HT1080 (cell line): ENCODE measurements at regions not wholly inside any gene's neighbourhood (a gene's known extent, or its start where the extent isn't known, plus 50 kb on each side); places are given as distances from the start of the nearest gene placed in this dataset. TPM values are rescaled to one million over a fixed set of nuclear protein-coding genes. Genes with fewer than 3 reads are reported as not detected.

Experiments used
- small RNA-seq: library from RNA; depleted of rRNA; stranded (forward); fragments of <200 nt; gene quantifications from one replicate; pipeline ENCODE3, GENCODE V24; 2014

Small RNA genes lying in the stretch of these regions (small RNA-seq; reads per million reads assigned to genes)
- gene MIR548AB (not detected), gene NDUFA4P2 (not detected), gene RNU1-43P (not detected), gene RNU6-461P (not detected), gene TUBBP11 (not detected)
